DMS153 (cell line): ENCODE measurements at regions not wholly inside any gene's neighbourhood (a gene's known extent, or its start where the extent isn't known, plus 50 kb on each side); places are given as distances from the start of the nearest gene placed in this dataset.
A peak's percentile ranks its signal among the peaks of the same experiment; 100 is the strongest.

Experiments
- DNase-seq: peaks from one replicate; lab custom pipeline; 2025; lab: John Stamatoyannopoulos, UW

DNA sequence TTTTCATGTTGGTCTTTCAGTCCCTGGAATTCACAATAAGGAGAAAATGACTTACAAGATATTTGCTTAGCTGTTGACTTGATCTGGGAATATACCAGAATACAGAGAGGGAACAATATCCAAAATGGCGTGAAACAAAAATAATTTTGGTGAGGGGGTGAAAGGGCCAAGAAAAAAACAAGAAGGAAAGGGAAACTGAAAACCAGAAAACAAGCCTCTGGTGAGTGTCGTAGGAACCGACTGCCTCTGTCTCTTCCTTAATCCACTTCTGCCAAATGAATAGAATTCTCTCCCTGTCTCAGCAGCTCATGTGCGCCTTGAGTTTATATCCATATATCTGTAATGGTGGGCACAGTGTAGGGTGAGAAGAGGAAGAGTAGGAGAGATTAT is 367.6 kb downstream of the ETS1 start:
- DNase-seq: no peak

DNA sequence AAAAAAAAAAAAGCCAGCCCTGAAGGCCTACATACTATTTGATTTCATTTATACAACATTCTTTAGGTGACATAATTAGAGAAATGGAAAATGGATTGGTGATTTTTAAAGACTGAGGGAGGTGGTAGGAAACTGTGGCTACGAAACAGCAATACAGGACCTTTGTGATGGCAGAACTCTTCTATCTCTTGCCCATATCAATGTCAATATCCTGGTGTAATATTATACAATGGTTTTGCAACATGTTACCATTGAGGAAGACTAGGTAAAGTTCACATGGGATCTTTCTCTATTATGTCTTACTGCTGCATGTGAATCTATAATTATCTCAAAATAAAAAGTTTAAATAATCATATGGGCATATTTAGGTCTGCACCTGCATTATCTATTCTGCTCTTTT is 371.2 kb downstream of the ETS1 start:
- DNase-seq: no peak

DNA sequence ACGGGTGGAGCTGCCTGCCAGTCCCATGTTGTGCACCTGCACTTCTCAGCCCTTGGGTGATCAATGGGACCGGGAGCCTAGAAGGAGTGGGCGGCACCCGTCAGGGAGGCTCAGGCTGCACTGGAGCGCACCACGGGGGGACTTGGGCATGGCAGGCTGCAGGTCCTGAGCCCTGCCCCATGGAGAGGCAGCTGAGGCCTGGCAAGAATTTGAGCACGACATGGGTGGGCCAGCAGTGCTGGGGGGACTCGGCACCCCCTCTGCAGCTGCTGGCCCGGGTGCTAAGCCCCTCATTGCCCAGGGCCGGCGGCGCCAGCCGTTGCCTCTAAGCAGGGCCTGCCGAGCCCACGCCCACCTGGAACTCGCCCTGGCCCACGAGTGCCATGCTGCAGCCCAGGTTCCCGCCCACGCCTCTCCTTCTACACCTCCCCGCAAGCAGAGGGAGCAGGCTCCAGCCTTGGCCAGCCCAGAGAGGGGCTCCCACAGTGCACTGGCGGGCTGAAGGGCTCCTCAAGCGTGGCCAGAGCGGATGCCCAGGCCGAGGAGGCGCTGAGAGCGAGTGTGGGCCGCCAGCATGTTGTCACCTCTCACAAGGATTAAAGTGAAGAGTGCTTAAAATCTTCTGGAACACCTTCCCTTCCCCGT is 372.0 kb downstream of the ETS1 start:
- DNase-seq: no peak

DNA sequence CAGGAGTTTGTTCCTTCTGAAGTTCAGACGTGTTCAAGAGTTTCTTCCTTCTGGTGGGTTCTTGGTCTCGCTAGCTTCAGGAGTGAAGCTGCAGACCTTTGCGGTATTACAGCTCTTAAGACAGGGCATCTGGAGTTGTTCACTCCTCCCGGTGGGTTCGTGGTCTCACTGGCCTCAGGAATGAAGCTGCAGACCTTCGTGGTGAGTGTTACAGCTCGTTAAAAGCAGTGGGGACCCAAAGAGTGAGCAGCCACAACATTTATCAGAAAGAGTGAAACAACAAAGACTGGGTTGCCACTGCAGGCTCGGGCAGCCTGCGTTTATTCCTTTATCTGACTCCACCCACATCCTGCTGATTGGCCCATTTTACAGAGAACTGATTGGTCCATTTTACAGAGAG is 373.1 kb downstream of the ETS1 start:
- DNase-seq: no peak

DNA sequence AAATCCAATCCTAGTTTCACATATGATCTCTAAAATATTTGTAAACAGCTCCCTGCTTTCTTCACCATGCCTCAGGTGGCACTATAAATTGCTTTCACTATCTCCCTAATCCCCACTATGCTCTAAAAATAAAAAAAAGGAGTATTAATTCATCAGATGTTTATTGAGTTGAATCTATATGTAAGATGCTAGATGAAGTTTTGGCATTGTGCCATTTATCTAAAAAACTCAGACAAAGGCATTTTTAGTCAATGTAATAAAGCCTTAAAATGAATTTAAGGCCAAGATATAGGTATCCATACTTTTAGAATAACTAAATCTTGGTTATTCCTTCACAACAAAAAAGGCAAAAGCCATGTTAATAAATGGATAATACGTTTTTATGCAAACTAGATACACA is 373.9 kb downstream of the ETS1 start:
- DNase-seq: no peak

DNA sequence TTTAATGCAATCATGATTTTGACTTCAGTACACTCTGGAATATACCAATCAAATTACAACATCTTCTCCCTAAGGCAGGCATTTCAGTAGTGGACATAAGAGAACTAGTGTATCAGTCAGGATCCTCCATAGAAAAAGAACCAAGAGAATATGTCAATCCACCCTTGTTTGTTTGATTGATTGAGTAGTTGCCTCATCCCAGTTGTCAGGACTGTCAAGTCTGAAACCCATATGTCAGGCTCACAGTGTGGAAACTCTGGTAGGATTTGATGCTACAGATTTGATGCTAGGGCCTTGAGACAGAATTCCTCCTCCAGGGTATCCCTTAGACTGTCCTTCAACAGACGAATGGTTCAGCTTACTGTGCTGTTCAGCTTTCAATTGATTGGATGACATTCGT is 375.0 kb downstream of the ETS1 start:
- DNase-seq: no peak

DNA sequence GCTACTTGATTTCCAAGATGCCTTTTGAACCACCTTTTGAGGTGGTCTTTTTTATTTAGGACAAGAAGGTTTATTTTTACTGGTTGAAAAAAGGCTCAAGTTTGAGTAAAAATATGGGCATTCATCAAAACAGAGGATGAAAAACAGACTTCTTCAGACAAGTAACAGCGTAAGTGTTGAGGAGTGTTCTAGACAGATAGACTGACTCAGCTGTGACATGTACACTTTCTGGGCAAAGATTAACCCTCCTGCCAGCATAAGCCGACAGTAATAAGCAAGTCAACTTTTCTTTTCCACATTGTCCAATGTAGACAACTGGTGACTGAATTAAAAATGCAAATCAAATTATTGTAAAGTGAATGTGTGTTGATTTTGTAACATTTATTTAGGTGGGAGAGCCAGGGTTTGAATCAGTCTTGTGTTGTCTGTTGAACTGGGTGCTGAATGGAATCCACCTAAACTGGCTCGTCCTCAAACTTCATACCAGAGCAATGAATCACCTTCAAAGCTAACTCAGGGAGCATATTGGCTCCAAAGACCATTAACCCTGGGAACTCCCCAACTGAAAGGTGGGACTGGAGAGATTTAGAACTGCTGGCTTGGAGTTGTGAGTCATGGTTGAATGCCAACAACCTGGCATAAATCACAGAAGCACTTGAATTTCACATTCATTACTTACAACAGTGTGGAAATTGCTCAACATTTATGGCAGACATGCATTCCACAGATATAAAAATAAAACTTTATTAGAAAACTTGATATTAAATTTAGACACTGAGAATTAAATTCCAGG is 377.0 kb downstream of the ETS1 start:
- no peak for DNase-seq

DNA sequence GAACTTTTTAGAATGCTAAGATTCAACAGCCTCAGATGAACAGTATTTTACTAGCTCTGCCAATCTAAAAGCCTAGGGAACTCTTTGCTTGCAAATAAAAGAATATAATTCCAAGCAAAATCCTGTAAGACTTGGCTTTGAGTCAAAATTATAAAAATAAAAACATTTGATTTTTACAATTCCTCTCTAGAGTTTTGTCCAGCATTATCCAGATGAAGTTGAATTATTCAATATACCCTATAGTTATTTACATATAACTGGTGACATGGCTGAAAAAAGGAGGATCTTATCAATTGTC is 378.3 kb downstream of the ETS1 start:
- no peak for DNase-seq

DNA sequence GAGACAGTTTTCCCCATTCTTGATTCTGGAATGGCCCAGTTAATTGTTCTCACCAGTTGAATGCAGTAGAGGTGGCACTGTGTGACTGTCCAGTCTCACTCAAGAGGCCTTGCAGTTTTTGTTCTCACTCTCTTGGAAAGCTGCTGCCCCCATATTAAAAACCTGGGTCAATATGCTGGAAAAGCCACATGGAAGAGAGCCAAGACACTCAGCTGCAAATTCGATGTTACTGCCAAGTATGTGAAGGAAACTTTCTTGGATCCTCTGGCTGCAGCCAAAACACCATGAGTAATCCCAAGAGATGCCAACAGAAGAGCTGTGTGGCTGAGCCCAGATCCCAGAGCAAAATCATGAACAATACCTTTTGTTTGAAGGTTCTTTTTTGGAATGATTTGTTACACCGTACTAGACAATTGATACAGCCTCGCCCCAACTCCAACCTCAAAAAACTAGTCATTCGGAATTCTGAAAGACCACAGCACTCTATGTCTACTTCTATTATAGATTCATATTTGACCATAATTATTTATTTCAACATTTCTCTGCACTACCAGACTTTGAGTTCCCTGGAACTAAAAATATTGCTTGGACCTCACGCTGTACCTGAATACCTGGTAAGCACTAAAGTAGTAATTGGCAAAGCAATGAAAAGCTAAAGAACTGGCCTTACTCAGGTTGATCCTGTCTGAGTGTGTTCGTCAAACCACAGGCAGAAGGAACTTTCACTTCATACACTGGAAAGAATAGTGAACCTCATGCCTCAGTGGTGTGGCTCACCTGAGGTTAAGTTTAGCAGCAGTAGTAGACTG is 378.8 kb downstream of the ETS1 start:
- no peak for DNase-seq

DNA sequence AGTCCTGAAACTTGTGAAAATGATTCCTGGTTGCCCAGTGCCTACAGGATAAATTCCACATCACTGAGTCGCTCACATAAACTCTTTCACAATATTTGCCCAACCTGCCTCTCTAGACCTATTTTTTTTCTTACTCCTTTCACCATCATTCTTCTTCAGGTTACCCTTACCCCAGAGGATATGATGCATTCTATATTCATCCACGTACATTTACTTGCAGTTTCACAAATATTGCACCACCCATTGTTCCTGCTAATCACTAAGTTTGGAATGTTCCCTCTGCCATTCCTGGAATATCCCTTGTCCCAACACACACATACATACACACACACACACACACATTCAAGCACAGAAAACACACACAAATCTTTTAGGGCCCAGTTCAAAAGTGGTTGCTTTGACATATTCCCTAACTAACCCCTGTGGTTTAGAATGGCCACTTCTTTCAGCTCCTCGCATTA is 379.5 kb downstream of the ETS1 start:
- no peak for DNase-seq

DNA sequence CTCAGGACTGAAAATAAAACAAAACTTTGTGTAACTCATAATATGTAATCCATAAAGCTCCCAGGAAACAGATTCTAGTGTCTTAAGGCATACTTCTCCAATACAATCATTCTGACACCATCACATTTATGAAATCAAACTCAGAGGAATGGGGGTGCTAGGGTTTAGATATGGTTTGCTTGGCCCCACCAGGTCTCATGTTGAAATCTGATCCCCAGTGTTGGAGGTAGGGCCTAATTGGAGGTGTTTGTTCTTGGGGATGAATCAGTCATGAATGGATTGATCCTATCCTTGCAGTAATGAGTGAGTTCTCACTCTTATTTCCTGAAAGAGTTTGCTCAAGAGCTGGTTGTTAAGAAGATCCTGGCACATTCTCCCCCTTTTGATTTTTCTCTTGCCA is 380.9 kb downstream of the ETS1 start:
- DNase-seq: no peak

DNA sequence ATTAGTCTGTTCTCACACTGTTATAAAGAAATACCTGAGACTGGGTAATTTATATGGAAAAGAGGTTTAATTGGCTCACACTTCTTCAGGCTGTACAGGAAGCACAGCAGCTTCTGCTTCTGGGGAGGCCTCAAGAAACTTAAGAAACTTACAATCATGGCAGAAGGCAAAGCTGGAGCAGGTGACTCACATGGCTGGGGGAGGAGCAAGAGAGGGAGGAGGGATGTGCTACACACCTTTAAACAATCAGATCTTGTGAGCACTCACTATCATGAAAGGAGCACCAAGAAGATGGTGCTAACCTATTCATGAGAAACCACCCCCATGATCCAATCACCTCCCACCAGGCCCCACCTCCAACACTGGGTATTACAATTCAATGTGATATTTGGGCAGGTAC is 381.6 kb downstream of the ETS1 start:
- no peak for DNase-seq

DNA sequence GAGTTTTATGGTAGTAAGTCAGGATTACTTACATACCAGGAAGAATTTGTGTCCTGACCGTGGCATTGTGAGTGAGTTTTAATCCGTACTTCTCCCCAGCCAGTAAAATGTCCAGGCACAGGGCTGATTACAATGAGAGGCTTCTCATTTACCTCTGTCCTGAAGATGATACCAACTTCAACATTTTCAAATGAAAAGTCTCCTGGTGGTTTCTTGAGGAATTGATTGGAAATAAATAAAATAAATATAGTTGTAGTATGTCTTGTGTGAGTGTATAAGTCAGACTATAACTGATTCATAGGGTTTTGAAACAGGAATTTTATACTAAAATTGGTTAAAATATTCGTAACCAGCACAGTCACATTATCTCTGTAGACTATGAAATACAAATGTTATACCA is 382.5 kb downstream of the ETS1 start:
- DNase-seq: no peak

DNA sequence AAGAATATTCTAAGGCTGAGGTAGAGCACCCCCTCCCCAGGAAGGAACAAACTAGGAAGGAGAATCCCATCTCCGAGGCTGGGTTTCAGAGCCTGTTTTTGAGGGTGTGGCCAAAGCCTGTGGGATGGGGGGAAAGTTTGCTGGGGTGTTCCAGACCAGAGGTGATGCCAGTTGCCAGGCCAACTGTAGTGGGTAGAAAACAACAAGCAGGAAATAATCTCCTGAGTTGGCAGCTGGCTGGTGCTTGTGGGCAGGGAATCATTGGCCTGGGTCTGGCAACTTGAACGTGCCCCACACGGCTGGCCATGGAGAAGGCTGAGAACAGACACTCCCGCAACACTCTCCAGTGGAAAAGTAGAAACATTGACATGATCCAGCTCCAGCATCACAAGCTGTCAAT is 385.6 kb downstream of the ETS1 start:
- peak; percentile 17 for DNase-seq

DNA sequence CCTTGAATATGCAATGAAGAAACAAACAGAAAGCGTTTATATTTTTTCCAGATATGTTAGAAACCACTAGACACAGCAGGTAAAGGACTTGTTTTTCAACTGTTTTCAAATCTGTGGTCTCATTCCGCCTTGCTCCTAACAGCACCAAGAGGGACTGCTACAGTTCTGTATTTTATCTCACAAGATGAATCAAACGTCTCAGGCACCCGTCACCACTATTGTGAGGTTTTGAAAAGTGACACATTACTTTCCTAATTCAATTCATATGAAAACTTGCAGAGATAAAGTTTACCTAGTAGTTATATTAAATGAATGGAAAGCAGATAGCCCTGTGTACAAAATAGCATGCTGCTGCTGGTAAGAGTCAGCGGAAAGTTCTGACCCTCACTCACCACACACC is 386.3 kb downstream of the ETS1 start:
- no peak for DNase-seq

DNA sequence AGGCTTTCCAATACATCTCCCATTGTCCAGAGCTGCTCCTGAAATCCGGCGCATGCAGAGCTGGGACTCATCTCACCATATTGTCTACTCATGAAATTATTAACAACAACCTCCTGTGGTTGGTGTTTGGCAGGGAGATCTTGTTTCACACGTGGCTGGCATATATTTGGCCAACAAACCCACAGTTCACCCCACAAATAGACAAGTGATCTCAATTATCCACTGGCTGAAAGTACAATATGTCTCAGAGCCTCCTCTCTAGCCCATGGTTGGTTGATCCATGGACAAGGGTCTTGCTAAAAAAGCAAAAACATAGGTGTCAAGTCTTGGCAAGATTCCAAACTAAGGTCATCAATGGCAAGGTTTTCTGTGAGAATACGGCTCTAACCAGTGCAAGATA is 386.9 kb downstream of the ETS1 start:
- no peak for DNase-seq

DNA sequence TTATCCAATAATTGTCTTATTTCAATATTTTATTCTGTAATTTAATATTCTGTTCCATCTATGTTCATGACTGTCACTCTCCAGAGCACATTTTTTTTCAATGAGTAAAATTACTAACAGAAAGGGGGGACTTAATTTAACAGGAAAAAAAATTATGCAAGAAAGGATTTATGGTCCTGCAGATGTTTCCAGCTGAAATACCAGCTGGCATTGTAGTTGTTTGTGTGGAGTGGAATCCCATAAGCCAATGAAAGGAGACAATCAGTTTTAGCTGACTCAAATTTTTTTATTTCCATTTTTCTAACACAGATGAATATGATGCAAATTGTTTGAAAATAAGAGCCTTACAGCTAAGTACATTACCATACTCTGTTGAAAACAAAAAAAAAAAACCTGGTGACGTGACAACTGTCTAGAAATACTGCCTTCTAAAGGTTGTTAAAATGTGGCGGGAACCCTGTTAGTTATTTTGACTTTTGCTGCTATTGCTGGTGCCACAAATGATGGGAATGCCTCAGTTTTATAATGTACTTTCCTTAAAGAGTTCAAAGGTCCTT is 389.1 kb downstream of the ETS1 start:
- DNase-seq: no peak

DNA sequence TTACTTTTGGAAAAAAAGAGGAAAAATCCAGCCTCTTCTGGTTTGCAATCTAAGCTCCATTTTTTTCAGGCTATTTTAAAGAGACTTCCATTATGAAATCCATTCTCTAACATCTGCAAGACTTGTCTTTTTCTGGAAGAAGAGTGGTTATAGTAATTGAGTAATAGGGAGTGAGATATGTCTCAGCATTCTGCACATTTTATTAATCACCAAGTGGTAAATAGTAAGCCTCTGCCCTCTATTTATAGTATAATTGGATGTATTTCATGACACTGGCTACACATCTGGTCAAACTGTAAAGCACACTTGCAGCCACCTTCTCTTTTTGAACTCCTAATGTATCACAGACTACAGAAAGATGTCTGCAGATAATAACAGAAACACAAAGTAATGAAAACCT is 391.1 kb downstream of the ETS1 start:
- no peak for DNase-seq

DNA sequence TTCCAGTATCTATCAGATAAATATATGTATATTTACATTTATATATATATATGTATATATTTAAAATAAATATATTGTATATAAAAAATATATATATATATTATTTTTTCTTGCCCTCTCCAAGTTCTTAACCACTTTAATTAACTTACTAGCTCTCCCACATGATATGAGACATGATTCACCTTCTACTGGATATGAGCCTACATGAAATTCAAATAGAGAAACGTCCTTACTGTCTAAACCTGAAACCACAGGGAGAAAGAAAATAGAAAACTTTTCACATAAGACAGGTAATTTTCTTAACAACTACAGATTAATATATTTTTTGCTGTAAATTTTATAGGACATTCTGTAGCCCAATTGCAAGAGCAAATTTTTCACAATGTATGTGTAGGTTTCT is 391.6 kb downstream of the ETS1 start:
- DNase-seq: no peak

DNA sequence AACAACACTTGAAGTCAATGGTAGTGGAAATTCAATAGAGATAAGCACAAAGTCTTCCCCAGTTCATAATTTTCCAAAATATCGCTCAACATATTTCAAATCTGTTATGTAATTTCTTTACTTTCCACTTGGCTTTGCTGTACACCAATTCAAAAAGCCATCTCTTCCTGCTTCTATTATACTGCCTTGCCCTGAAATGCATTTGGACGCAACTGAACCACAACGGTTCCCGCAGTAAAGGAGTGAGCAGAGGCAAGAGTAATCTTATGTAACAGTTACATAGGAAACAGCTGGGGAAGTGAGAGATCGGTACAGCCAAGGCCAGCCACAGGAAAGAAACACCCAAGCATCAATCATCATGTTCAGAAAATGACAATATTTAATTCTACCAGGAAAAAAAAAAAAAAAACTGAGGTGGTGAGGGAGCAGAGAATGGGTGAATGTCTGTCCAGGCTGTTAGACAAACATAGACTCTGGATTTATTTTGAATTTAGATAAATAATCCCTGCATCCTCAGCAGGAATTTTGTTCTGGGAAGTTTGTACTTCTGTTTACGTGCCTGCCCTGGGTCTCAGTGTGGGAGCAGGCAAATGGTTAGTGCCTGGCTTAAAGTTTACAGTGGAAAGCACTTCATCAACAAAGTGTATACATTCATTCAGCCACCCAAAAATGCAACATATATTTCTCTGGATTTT is 392.2 kb downstream of the ETS1 start:
- peak; percentile 50 for DNase-seq

DNA sequence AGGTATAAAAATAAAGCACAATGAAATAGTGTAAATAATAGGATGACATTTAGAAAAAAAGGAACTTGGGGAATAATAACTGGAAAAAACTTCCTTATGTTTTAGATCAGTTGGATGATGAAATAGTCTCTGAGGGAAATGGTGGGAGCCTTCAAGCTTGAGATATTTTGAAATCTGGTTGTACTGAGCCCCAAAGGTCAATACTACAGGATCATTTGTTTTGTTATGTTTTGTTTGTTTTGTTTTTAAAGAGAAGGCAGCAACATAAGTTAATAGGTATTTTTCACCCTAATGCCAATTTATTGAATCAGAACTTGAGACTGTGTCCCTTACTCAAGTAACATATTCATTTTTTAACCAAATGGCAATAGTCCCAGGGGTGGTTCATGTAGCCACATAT is 393.1 kb downstream of the ETS1 start:
- DNase-seq: no peak

DNA sequence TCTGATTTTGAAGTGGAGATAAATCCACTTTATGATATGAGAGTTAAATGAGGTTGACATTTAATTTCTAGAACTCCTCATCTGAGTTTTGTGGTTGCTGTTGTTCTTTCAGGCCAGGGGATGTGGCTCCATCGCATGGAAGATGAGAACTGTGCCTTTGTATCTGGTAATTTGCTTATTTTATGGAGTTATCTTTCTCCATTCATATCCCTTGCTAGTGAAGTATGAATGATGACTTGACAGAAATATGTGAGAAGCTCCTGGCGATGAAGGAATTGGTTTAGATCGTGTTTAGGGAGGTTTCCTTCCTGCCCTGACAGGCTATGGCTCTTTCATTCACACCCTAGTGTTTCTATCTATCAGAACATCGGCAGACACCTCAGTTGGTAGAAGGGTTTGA is 393.7 kb downstream of the ETS1 start:
- DNase-seq: no peak
